ENCODE measurements at regions not wholly inside any gene's neighbourhood (a gene's known extent, or its start where the extent isn't known, plus 50 kb on each side); places are given as distances from the start of the nearest gene placed in this dataset.
A peak's percentile ranks its signal among the peaks of the same experiment; 100 is the strongest.

- Histone ChIP-seq H3K4me1 (ENCODE audit: low read length) (peaks cover 4% of the 10 kb centered on the region; the same call in 1 of the 2 replicates), H3K9ac (ENCODE audit: low read length) (no peak overlapping the region), H3K27me3 (ENCODE audit: low read depth, low read length) (no peaks in the 10 kb centered on the region), H3K27ac (ENCODE audit: low read length) (no peak overlapping the region), H3K9me3 (ENCODE audit: insufficient read depth, low read length) (no peaks in the 10 kb centered on the region), H3K4me3 (ENCODE audit: low read length) (no peak overlapping the region), H3K36me3 (replicated peaks; ENCODE audit: low read depth, low read length) (no peaks in the 10 kb centered on the region), H4K20me1 (ENCODE audit: insufficient read depth, low read length) (no peaks in the 10 kb centered on the region), H2AFZ (ENCODE audit: low read depth, low read length) (no peak overlapping the region), H3K79me2 (ENCODE audit: low read length) (no peaks in the 10 kb centered on the region), H3K4me2 (ENCODE audit: low read length) (no peak overlapping the region)
- no peak for TF ChIP-seq EZH2phosphoT487 (IDR thresholded peaks at IDR 0.05; ENCODE audit: low read depth)
- TF ChIP-seq CTCF (IDR thresholded peaks at IDR 0.05; ENCODE audit: low read depth, low read length): no peak
Measured at GRCh38 chr2:63695583-63695982, 106.8 kb downstream of the MDH1 start.

- H3K79me2 ChIP-seq (ENCODE audit: low read length): no peaks in the 10 kb centered on the region
- H3K4me2 ChIP-seq (ENCODE audit: low read length): no peak overlapping the region
- no peaks in the 10 kb centered on the region for H3K36me3 ChIP-seq (replicated peaks; ENCODE audit: low read depth, low read length)
- no peak overlapping the region for H3K27ac ChIP-seq (ENCODE audit: low read length)
- peaks cover 4% of the 10 kb centered on the region; the same call in 1 of the 2 replicates for H3K4me1 ChIP-seq (ENCODE audit: low read length)
- H3K4me3 ChIP-seq (ENCODE audit: low read length): no peak overlapping the region
- H4K20me1 ChIP-seq (ENCODE audit: insufficient read depth, low read length): no peaks in the 10 kb centered on the region
- TF ChIP-seq EZH2phosphoT487 (IDR thresholded peaks at IDR 0.05; ENCODE audit: low read depth) (no peak), CTCF (IDR thresholded peaks at IDR 0.05; ENCODE audit: low read depth, low read length) (no peak)
- H3K9me3 ChIP-seq (ENCODE audit: insufficient read depth, low read length): no peaks in the 10 kb centered on the region
- H3K9ac ChIP-seq (ENCODE audit: low read length): no peak overlapping the region
- no peaks in the 10 kb centered on the region for H3K27me3 ChIP-seq (ENCODE audit: low read depth, low read length)
- H2AFZ ChIP-seq (ENCODE audit: low read depth, low read length): no peak overlapping the region
Measured at GRCh38 chr2:63696496-63696895, 107.7 kb downstream of the MDH1 start.

- no peak overlapping the region for H3K27ac ChIP-seq (ENCODE audit: low read length)
- peaks cover 4% of the 10 kb centered on the region; the same call in 1 of the 2 replicates for H3K4me1 ChIP-seq (ENCODE audit: low read length)
- no peaks in the 10 kb centered on the region for H3K36me3 ChIP-seq (replicated peaks; ENCODE audit: low read depth, low read length)
- H3K9me3 ChIP-seq (ENCODE audit: insufficient read depth, low read length): no peaks in the 10 kb centered on the region
- H3K4me3 ChIP-seq (ENCODE audit: low read length): no peak overlapping the region
- TF ChIP-seq CTCF (IDR thresholded peaks at IDR 0.05; ENCODE audit: low read depth, low read length): no peak
- no peak for TF ChIP-seq EZH2phosphoT487 (IDR thresholded peaks at IDR 0.05; ENCODE audit: low read depth)
- no peak overlapping the region for H3K4me2 ChIP-seq (ENCODE audit: low read length)
- no peak overlapping the region for H2AFZ ChIP-seq (ENCODE audit: low read depth, low read length)
- no peaks in the 10 kb centered on the region for H3K79me2 ChIP-seq (ENCODE audit: low read length)
- H3K9ac ChIP-seq (ENCODE audit: low read length): no peak overlapping the region
- no peaks in the 10 kb centered on the region for H3K27me3 ChIP-seq (ENCODE audit: low read depth, low read length)
- no peaks in the 10 kb centered on the region for H4K20me1 ChIP-seq (ENCODE audit: insufficient read depth, low read length)
Measured at GRCh38 chr2:63697160-63697559, 108.4 kb downstream of the MDH1 start.

GRCh38 chr2:63698786-63699548, 110.2 kb downstream of the MDH1 start:
- Histone ChIP-seq H3K36me3 (replicated peaks; ENCODE audit: low read depth, low read length) (no peaks in the 10 kb centered on the region), H3K27me3 (ENCODE audit: low read depth, low read length) (no peaks in the 10 kb centered on the region)

More at GRCh38 chr2:63698786-63699548, 110.2 kb downstream of the MDH1 start:
- Histone ChIP-seq H3K27ac (ENCODE audit: low read length) (no peak overlapping the region), H3K9me3 (ENCODE audit: insufficient read depth, low read length) (no peaks in the 10 kb centered on the region), H3K79me2 (ENCODE audit: low read length) (no peaks in the 10 kb centered on the region), H2AFZ (ENCODE audit: low read depth, low read length) (peak overlapping the region; percentile 89), H3K4me1 (ENCODE audit: low read length) (peaks cover 4% of the 10 kb centered on the region; the same call in 1 of the 2 replicates), H4K20me1 (ENCODE audit: insufficient read depth, low read length) (no peaks in the 10 kb centered on the region), H3K4me3 (ENCODE audit: low read length) (no peak overlapping the region), H3K4me2 (ENCODE audit: low read length) (peak overlapping the region; percentile 41), H3K9ac (ENCODE audit: low read length) (no peak overlapping the region)
- TF ChIP-seq EZH2phosphoT487 (IDR thresholded peaks at IDR 0.05; ENCODE audit: low read depth) (no peak), CTCF (IDR thresholded peaks at IDR 0.05; ENCODE audit: low read depth, low read length) (peak; percentile 81)

All from OCI-LY3 (cell line).